Natural killer cell (primary cell): ENCODE measurements at regions not wholly inside any gene's neighbourhood (a gene's known extent, or its start where the extent isn't known, plus 50 kb on each side); places are given as distances from the start of the nearest gene placed in this dataset.

Source experiments
- ATAC-seq, 3 donors: fragments of 150-1000 bp in 2 of 3; fragments of 200-7000 bp in 1 of 3; cut with Tn5 transposase; 1 replicate in 1 of 3; 2 replicates in 2 of 3; pipeline ENCODE4 v1.10.0; 2021; ENCODE audit warnings: mild to moderate bottlenecking in 2 of 3, moderate library complexity in 2 of 3
- DNase-seq, 2 donors: peaks; one replicate each; pipeline versions ENCODE4 v3.0.0 to v3.0.0-alpha.2; 2013 to 2021; ENCODE audit warnings: mixed read lengths in 1 of 2
- H3K27ac ChIP-seq: one replicate; pipeline ENCODE4 v1.5.1; 2013; ENCODE audit warnings: mild to moderate bottlenecking, low read length
- H3K27me3 ChIP-seq: one replicate; pipeline ENCODE4 v1.6.1; 2013; ENCODE audit warnings: low read length; ENCODE audit not compliant: control insufficient read depth, insufficient read depth
- H3K36me3 ChIP-seq: one replicate; pipeline ENCODE4 v1.6.1; 2013; ENCODE audit warnings: low read length; ENCODE audit not compliant: control insufficient read depth, insufficient read depth
- H3K4me1 ChIP-seq: one replicate; pipeline ENCODE4 v1.6.1; 2013; ENCODE audit warnings: low read length; ENCODE audit not compliant: control insufficient read depth, insufficient read depth
- H3K4me3 ChIP-seq: one replicate; pipeline ENCODE4 v1.5.1; 2013; ENCODE audit warnings: low read length
- H3K9me3 ChIP-seq: one replicate; pipeline ENCODE4 v1.6.1; 2013; ENCODE audit warnings: low read length; ENCODE audit not compliant: control insufficient read depth, insufficient read depth
- H3K27ac Mint-ChIP-seq, 2 donors: one replicate each; pipeline ENCODE4 v1.8.0; 2022; ENCODE audit warnings: mild to moderate bottlenecking in 2 of 2, mixed read lengths in 2 of 2, moderate library complexity in 1 of 2
- H3K27me3 Mint-ChIP-seq, 2 donors: one replicate each; pipeline ENCODE4 v1.8.0; 2022; ENCODE audit warnings: low read depth in 2 of 2, mixed read lengths in 2 of 2
- H3K36me3 Mint-ChIP-seq: one replicate; pipeline ENCODE4 v1.8.0; 2022; ENCODE audit warnings: mixed read lengths
- H3K4me1 Mint-ChIP-seq, 2 donors: one replicate each; pipeline ENCODE4 v1.8.0; 2022; ENCODE audit warnings: mixed read lengths in 2 of 2
- H3K4me3 Mint-ChIP-seq: one replicate; pipeline ENCODE4 v1.8.0; 2022; ENCODE audit warnings: mild to moderate bottlenecking, moderate library complexity, mixed read lengths
- H3K9me3 Mint-ChIP-seq, 2 donors: one replicate each; pipeline ENCODE4 v1.8.0; 2022; ENCODE audit warnings: mixed read lengths in 2 of 2
- WGBS: methylation state at CpG from one replicate; pipeline ENCODE4 v1.1.7; 2013; ENCODE audit warnings: missing lambda C conversion rate; ENCODE audit not compliant: insufficient coverage; 5-methylcytosine and 5-hydroxymethylcytosine counted together
- intact Hi-C: fragments of 100-400 bp; cut with micrococcal nuclease; formaldehyde crosslinking; loops from one replicate; pipeline ENCODE4 v1.14.2; 2022
- TF ChIP-seq, protein P1 (sequence below): fragments of 200-600 bp; IDR thresholded peaks from one replicate; pipeline ENCODE4 v1.8.0; 2022; ENCODE audit warnings: antibody characterized with exemption

GRCh38 chr1:4494027-4494426 is 160.4 kb upstream of the AJAP1 start:
- Histone ChIP-seq H3K36me3 (no peaks in the 10 kb centered on the region), H3K4me3 (no peak overlapping the region), H3K27me3 (no peaks in the 10 kb centered on the region), H3K4me1 (no peaks in the 10 kb centered on the region), H3K9me3 (no peaks in the 10 kb centered on the region), H3K27ac (no peak overlapping the region)
- Mint-ChIP-seq H3K27me3 (peaks cover 0 to 5% of the 10 kb centered on the region in 2 donors), H3K4me1 (no peaks in the 10 kb centered on the region), H3K9me3 (no peaks in the 10 kb centered on the region), H3K4me3 (no peak overlapping the region), H3K27ac (no peak overlapping the region), H3K36me3 (no peaks in the 10 kb centered on the region)
- WGBS = 76% methylated on average over 5 of the region's 5 CpGs
- TF ChIP-seq, protein P1, sequence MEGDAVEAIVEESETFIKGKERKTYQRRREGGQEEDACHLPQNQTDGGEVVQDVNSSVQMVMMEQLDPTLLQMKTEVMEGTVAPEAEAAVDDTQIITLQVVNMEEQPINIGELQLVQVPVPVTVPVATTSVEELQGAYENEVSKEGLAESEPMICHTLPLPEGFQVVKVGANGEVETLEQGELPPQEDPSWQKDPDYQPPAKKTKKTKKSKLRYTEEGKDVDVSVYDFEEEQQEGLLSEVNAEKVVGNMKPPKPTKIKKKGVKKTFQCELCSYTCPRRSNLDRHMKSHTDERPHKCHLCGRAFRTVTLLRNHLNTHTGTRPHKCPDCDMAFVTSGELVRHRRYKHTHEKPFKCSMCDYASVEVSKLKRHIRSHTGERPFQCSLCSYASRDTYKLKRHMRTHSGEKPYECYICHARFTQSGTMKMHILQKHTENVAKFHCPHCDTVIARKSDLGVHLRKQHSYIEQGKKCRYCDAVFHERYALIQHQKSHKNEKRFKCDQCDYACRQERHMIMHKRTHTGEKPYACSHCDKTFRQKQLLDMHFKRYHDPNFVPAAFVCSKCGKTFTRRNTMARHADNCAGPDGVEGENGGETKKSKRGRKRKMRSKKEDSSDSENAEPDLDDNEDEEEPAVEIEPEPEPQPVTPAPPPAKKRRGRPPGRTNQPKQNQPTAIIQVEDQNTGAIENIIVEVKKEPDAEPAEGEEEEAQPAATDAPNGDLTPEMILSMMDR = no peak
- DNase-seq (no peak), ATAC-seq (no peak)
- intact Hi-C loops = no loop called here

GRCh38 chr1:4494558-4494957 is 159.9 kb upstream of the AJAP1 start:
- no peak for DNase-seq
- no peak overlapping the region for H3K4me3 Mint-ChIP-seq
- H3K27me3 Mint-ChIP-seq = peaks cover 0 to 5% of the 10 kb centered on the region in 2 donors
- ATAC-seq = no peak
- H3K27ac ChIP-seq = no peak overlapping the region
- intact Hi-C loops = no loop called here
- H3K9me3 Mint-ChIP-seq = no peaks in the 10 kb centered on the region
- no peaks in the 10 kb centered on the region for H3K36me3 Mint-ChIP-seq
- 27% methylated on average over 6 of the region's 7 CpGs for WGBS
- H3K27me3 ChIP-seq = no peaks in the 10 kb centered on the region
- H3K4me1 Mint-ChIP-seq = no peaks in the 10 kb centered on the region
- no peak overlapping the region for H3K4me3 ChIP-seq
- H3K9me3 ChIP-seq = no peaks in the 10 kb centered on the region
- H3K36me3 ChIP-seq = no peaks in the 10 kb centered on the region
- TF ChIP-seq, protein P1 = no peak
- H3K4me1 ChIP-seq = no peaks in the 10 kb centered on the region
- H3K27ac Mint-ChIP-seq = no peak overlapping the region

GRCh38 chr1:4495809-4496208 is 158.6 kb upstream of the AJAP1 start:
- intact Hi-C loops = no loop called here
- Mint-ChIP-seq H3K4me3 (no peak overlapping the region), H3K27me3 (peaks cover 0 to 5% of the 10 kb centered on the region in 2 donors), H3K36me3 (no peaks in the 10 kb centered on the region), H3K9me3 (no peaks in the 10 kb centered on the region), H3K27ac (no peak overlapping the region), H3K4me1 (no peaks in the 10 kb centered on the region)
- Histone ChIP-seq H3K4me1 (no peaks in the 10 kb centered on the region), H3K27ac (no peak overlapping the region), H3K9me3 (no peaks in the 10 kb centered on the region), H3K36me3 (no peaks in the 10 kb centered on the region), H3K4me3 (no peak overlapping the region), H3K27me3 (no peaks in the 10 kb centered on the region)
- 58% methylated on average over 12 of the region's 12 CpGs for WGBS
- TF ChIP-seq, protein P1 = no peak
- ATAC-seq (no peak), DNase-seq (no peak)

DNA sequence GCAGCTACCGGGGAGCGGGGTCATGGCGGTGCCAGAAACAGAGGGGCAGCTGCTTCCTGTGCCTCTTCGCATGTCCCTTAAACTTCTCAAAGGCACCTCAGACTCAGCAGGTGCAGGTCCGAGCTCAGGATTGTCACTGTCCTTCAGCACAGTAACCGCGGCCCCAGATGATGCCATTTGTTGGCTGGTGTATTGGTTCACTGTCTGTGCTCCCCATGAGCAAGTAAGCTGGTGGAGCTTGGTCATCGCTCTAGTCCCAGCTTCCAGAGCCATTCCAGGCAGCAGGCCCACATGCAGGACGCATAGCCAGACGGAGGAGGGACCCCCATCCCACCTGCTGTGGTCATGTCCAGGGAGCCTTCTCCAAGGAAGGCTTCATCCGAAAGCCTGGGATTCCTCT is 154.0 kb upstream of the AJAP1 start:
- H3K27ac Mint-ChIP-seq = no peak overlapping the region
- H3K4me1 Mint-ChIP-seq = no peaks in the 10 kb centered on the region
- no peaks in the 10 kb centered on the region for H3K27me3 ChIP-seq
- H3K27ac ChIP-seq = no peak overlapping the region
- no peaks in the 10 kb centered on the region for H3K36me3 Mint-ChIP-seq
- H3K27me3 Mint-ChIP-seq = peaks cover 3 to 10% of the 10 kb centered on the region in 2 donors
- DNase-seq (no peak), ATAC-seq (no peak)
- H3K4me3 ChIP-seq = no peak overlapping the region
- no peaks in the 10 kb centered on the region for H3K36me3 ChIP-seq
- no peaks in the 10 kb centered on the region for H3K4me1 ChIP-seq
- no peaks in the 10 kb centered on the region for H3K9me3 ChIP-seq
- H3K9me3 Mint-ChIP-seq = no peaks in the 10 kb centered on the region
- TF ChIP-seq, protein P1 = no peak
- no peak overlapping the region for H3K4me3 Mint-ChIP-seq
- 93% methylated on average over 11 of the region's 11 CpGs for WGBS
- intact Hi-C loops = no loop called here
